ENCODE measurements at regions not wholly inside any gene's neighbourhood (a gene's known extent, or its start where the extent isn't known, plus 50 kb on each side); places are given as distances from the start of the nearest gene placed in this dataset.

DNA sequence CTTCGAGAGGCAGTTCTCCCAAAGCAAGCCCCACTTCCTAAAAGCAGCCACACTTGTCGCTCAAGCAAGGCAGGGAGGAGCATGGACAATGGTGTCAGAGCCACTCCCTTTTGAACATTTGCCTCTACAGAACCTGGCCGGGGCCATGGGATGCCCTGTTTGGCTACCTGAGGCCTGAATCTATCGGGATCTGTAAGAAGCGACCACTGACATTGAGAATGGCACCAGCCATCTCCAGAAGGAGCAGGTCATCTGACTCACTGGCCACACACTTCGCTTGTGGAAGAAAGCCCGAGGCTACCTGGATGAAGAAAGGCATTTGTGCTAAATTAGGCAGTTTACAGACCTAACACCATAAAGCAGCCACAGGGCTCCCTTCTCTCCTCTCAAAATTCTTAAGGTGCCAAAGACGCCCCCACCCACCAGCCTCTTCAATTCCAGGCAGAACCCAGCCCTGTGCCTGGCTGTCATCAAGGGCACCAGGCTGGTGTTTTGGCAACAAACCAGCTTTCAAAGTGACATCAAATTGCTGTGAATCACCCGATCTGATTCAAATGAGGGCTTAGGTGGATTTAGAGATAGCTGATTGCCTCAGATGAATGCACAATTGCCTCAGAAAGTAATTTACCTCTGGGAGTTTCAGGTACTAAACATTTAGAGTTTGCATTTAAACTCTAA, 104.8 kb downstream of the ETS2 start:
- no peak overlapping the region for H3K4me3 ChIP-seq
- H3K4me1 ChIP-seq, result peaks cover 23 to 86% (median 61%) of the 10 kb centered on the region in 9 donors
- WGBS, 2 donors, result 73 to 81% methylated on average over 9 of the region's 9 CpGs
- intact Hi-C loops (cut with DNase I), result loop anchor here in 5 of 10 donors (5.0 to 10.0 kb wide), 7 partner anchors 82 to 408 kb away; no protein-coding TSS in a partner anchor
- peak overlapping the region; percentile 79 to 92 (median 86) for H3K27ac ChIP-seq
- H3K27me3 ChIP-seq, result no peaks in the 10 kb centered on the region
- no peak for ATAC-seq
- no peaks in the 10 kb centered on the region for H3K36me3 ChIP-seq
- H3K9me3 ChIP-seq, result no peaks in the 10 kb centered on the region
- DNase-seq, result no peak
- TF ChIP-seq CTCF (IDR thresholded peaks at IDR 0.05), result no peak

- 56 to 65% methylated on average over 7 of the region's 7 CpGs for WGBS, 2 donors
- H3K4me3 ChIP-seq, result no peak overlapping the region
- H3K4me1 ChIP-seq, result peaks cover 23 to 82% (median 61%) of the 10 kb centered on the region in 9 donors
- ATAC-seq (peak in 6 of 8 donors; percentile 6 to 52 (median 38)), DNase-seq (peak; percentile 30 to 58)
- intact Hi-C loops (cut with DNase I), result loop anchor here in 6 of 10 donors (2.0 to 10.0 kb wide), 12 partner anchors 55 to 408 kb away; partner anchors contain the start of gene ETS2 (in 3 of the 6)
- H3K27ac ChIP-seq, result peak overlapping the region; percentile 79 to 92 (median 86)
- no peaks in the 10 kb centered on the region for H3K27me3 ChIP-seq
- H3K9me3 ChIP-seq, result no peaks in the 10 kb centered on the region
- no peak for TF ChIP-seq CTCF (IDR thresholded peaks at IDR 0.05)
- no peaks in the 10 kb centered on the region for H3K36me3 ChIP-seq
These were observed 104.2 kb downstream of the ETS2 start for GRCh38 chr21:38909929-38910328.

DNA sequence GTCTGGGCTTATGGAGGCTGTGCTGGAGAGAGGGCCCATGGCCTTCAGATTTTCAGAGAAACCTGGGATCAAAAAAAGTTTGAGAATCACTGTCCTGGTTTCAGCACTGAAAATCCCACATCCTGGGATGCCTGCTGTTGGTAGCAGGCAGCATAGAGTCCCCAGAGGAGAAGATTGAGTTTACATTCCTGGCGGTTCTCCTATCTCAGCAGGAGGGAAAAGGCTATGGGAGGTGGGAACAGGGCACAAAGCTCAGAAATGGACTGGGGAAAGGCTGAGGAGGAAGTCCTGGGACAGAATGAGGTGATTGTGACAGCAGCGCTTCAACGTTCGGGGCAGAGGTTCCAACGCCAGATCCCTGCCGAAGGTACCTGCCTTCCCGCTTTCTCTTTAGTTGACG, 103.4 kb downstream of the ETS2 start:
- no peaks in the 10 kb centered on the region for H3K27me3 ChIP-seq
- H3K4me3 ChIP-seq, result no peak overlapping the region
- no peak for TF ChIP-seq CTCF (IDR thresholded peaks at IDR 0.05)
- H3K27ac ChIP-seq, result peak overlapping the region; percentile 79 to 92 (median 86)
- H3K9me3 ChIP-seq, result no peaks in the 10 kb centered on the region
- DNase-seq, result no peak
- intact Hi-C loops (cut with DNase I), result loop anchor here in 6 of 10 donors (2.0 to 10.0 kb wide), 6 partner anchors 54 to 176 kb away; partner anchors contain the start of gene ETS2 (in 3 of the 6)
- 95 to 96% methylated on average over 8 of the region's 8 CpGs for WGBS, 2 donors
- no peak for ATAC-seq
- no peaks in the 10 kb centered on the region for H3K36me3 ChIP-seq
- peaks cover 24 to 77% (median 61%) of the 10 kb centered on the region in 9 donors for H3K4me1 ChIP-seq

- intact Hi-C loops (cut with DNase I), result loop anchor here in 6 of 10 donors (2.0 to 10.0 kb wide), 6 partner anchors 54 to 176 kb away; partner anchors contain the start of gene ETS2 (in 3 of the 6)
- no peaks in the 10 kb centered on the region for H3K36me3 ChIP-seq
- DNase-seq (no peak), ATAC-seq (no peak)
- H3K4me3 ChIP-seq, result no peak overlapping the region
- TF ChIP-seq CTCF (IDR thresholded peaks at IDR 0.05), result no peak
- 95 to 98% methylated on average over 4 of the region's 4 CpGs for WGBS, 2 donors
- no peaks in the 10 kb centered on the region for H3K9me3 ChIP-seq
- peaks cover 24 to 76% (median 60%) of the 10 kb centered on the region in 9 donors for H3K4me1 ChIP-seq
- H3K27me3 ChIP-seq, result no peaks in the 10 kb centered on the region
- peak overlapping the region in 8 of 10 donors; percentile 74 to 92 (median 88) for H3K27ac ChIP-seq
These were observed 102.8 kb downstream of the ETS2 start for GRCh38 chr21:38908537-38908936.
